Endothelial cell of umbilical vein (primary cell): ENCODE measurements at regions not wholly inside any gene's neighbourhood (a gene's known extent, or its start where the extent isn't known, plus 50 kb on each side); places are given as distances from the start of the nearest gene placed in this dataset.

ENCODE experiments used
- BruUV-seq: library from RNA; stranded (reverse); fragments of 400-500 nt; replicated peaks from 2 replicates; lab custom pipeline; 2021; lab: Mats Ljungman, UMichigan
- CTCF ChIA-PET: fragments of 300-600, 350-600 bp; sonication (Branson Sonifier 250); formaldehyde crosslinking; loops from one replicate; lab custom pipeline; 2021; ENCODE audit warnings: antibody characterized with exemption, inconsistent platforms; lab: Charles Lee
- POLR2A ChIA-PET: fragments of 300-600, 350-600 bp; sonication (Branson Sonifier 250); formaldehyde crosslinking; loops from one replicate; lab custom pipeline; 2021; ENCODE audit warnings: antibody characterized with exemption, inconsistent platforms; lab: Charles Lee
- DNase-seq: peaks from one replicate; pipeline ENCODE4 v3.0.0-alpha.2; 2011; ENCODE audit warnings: low read depth, low spot score
- FAIRE-seq: peaks from 2 replicates; lab custom pipeline; 2011; peaks lifted over from hg19 to GRCh38; lab: Jason Lieb, UNC
- H2AFZ ChIP-seq: 2 replicates; pipeline ENCODE4 v1.6.0; 2012; ENCODE audit warnings: low read depth, low read length, control low read depth, inconsistent platforms
- H3K27ac ChIP-seq: 2 replicates; pipeline ENCODE4 v1.5.1; 2011; ENCODE audit warnings: low read depth, mild to moderate bottlenecking, control low read depth, low read length, moderate library complexity; ENCODE audit not compliant: insufficient read depth
- H3K27me3 ChIP-seq, 2 experiments: 2 replicates each; pipeline versions ENCODE4 v1.6.0 to v1.6.1; 2011; ENCODE audit warnings: low read length in 2 of 2, mixed read lengths in 1 of 2; ENCODE audit not compliant: control insufficient read depth in 2 of 2, insufficient read depth in 2 of 2
- H3K36me3 ChIP-seq, 2 experiments: 2 replicates in 1 of 2; 3 replicates in 1 of 2; pipeline ENCODE4 v1.5.1; 2011; ENCODE audit warnings: low read length in 2 of 2, mild to moderate bottlenecking in 1 of 2, moderate library complexity in 1 of 2; ENCODE audit not compliant: control insufficient read depth in 2 of 2, insufficient read depth in 2 of 2; ENCODE audit errors: extremely low read depth in 1 of 2
- H3K4me1 ChIP-seq: 3 replicates; pipeline ENCODE4 v1.5.1; 2011; ENCODE audit warnings: mild to moderate bottlenecking, low read length; ENCODE audit not compliant: control insufficient read depth, insufficient read depth; ENCODE audit errors: extremely low read depth
- H3K4me2 ChIP-seq: 2 replicates; pipeline ENCODE4 v1.6.1; 2011; ENCODE audit warnings: low read length, control low read depth, mixed read lengths; ENCODE audit not compliant: insufficient read depth
- H3K4me3 ChIP-seq, 3 experiments: fragments of 200-600 bp in 1 of 3; sonication (generic), shearing (Covaris generic) in 1 of 3; replicated peaks in 1 of 3; 2 replicates each; pipeline ENCODE4 v1.5.1; 2011 to 2016; ENCODE audit warnings: control low read depth in 3 of 3, low read length in 3 of 3, mild to moderate bottlenecking in 2 of 3, inconsistent platforms in 1 of 3, low read depth in 1 of 3, moderate library complexity in 1 of 3; ENCODE audit not compliant: insufficient read depth in 1 of 3
- H3K79me2 ChIP-seq: 2 replicates; pipeline ENCODE4 v1.6.0; 2012; ENCODE audit warnings: low read length, inconsistent platforms; ENCODE audit not compliant: control insufficient read depth, insufficient read depth
- H3K9ac ChIP-seq: replicated peaks from 2 replicates; pipeline ENCODE3; 2011; ENCODE audit warnings: low read length, control low read depth; ENCODE audit not compliant: insufficient read depth; ENCODE audit errors: extremely low read depth
- H3K9me1 ChIP-seq: replicated peaks from 3 replicates; pipeline ENCODE4 v1.6.0; 2011; ENCODE audit warnings: mild to moderate bottlenecking, low read length; ENCODE audit not compliant: control insufficient read depth, insufficient read depth; ENCODE audit errors: extremely low read depth
- H3K9me3 ChIP-seq: replicated peaks from 2 replicates; pipeline ENCODE4 v1.5.1; 2012; ENCODE audit warnings: low read length, inconsistent platforms; ENCODE audit not compliant: control insufficient read depth, insufficient read depth
- H4K20me1 ChIP-seq: replicated peaks from 2 replicates; pipeline ENCODE3; 2011; ENCODE audit warnings: mild to moderate bottlenecking, low read length; ENCODE audit not compliant: control insufficient read depth, insufficient read depth; ENCODE audit errors: extremely low read depth
- CTCF ChIP-seq, 2 donors: IDR thresholded peaks; 1 replicate in 1 of 2; 2 replicates in 1 of 2; pipeline ENCODE4 v1.5.1; 2011; ENCODE audit warnings: low read length in 2 of 2, mild to moderate bottlenecking in 2 of 2, moderate library complexity in 2 of 2, control low read depth in 1 of 2, inconsistent platforms in 1 of 2, low read depth in 1 of 2; ENCODE audit not compliant: insufficient read depth in 1 of 2; ENCODE audit errors: extremely low read depth in 1 of 2
- EZH2 ChIP-seq: IDR thresholded peaks from 2 replicates; pipeline ENCODE4 v1.6.1; 2012; ENCODE audit warnings: borderline replicate concordance, low read depth, mild to moderate bottlenecking, moderate library complexity, low read length, inconsistent platforms; ENCODE audit not compliant: severe bottlenecking
- FOS ChIP-seq: IDR thresholded peaks from 2 replicates; pipeline ENCODE4 v1.6.1; 2011; ENCODE audit warnings: mild to moderate bottlenecking, low read length, moderate library complexity, borderline replicate concordance; ENCODE audit not compliant: insufficient read depth
- GATA2 ChIP-seq: IDR thresholded peaks from 2 replicates; pipeline ENCODE4 v1.7.0; 2011; ENCODE audit warnings: low read depth, mild to moderate bottlenecking, moderate library complexity, mixed read lengths, low read length; ENCODE audit not compliant: insufficient read length, insufficient read depth
- JUN ChIP-seq: IDR thresholded peaks from 2 replicates; pipeline ENCODE4 v1.6.1; 2011; ENCODE audit warnings: borderline replicate concordance, low read depth; ENCODE audit not compliant: insufficient read length, insufficient read depth
- MAX ChIP-seq: IDR thresholded peaks from 2 replicates; pipeline ENCODE4 v1.6.1; 2011; ENCODE audit not compliant: insufficient read depth, insufficient read length
- MYC ChIP-seq: IDR thresholded peaks from one replicate; pipeline ENCODE4 v1.6.1; 2011; ENCODE audit warnings: mild to moderate bottlenecking, low read depth, low read length
- POLR2A ChIP-seq: IDR thresholded peaks from 2 replicates; pipeline ENCODE4 v1.6.1; 2012; ENCODE audit warnings: low read depth, mild to moderate bottlenecking, control low read depth, low read length
- POLR2AphosphoS5 ChIP-seq: IDR thresholded peaks from 2 replicates; pipeline ENCODE4 v1.6.1; 2012; ENCODE audit warnings: low read depth, mild to moderate bottlenecking, control low read depth, low read length, moderate library complexity; ENCODE audit not compliant: insufficient read depth
- dilution Hi-C: fragments of 300-500 bp; cut with MboI; formaldehyde crosslinking; loops from one replicate; pipeline ENCODE4 v1.15.0; 2019; ENCODE audit warnings: low sequenced_read_pairs; ENCODE audit not compliant: extremely low pct_ligation_motif_present
- intact Hi-C: fragments of 100-400 bp; cut with micrococcal nuclease; formaldehyde crosslinking; loops from one replicate; pipeline ENCODE4 v1.10.0; 2022

- FAIRE-seq: no peak
- intact Hi-C loops: no loop called here
These were observed 61.0 kb downstream of the OTOL1 start for GRCh38 chr3:161557445-161558150.

More at GRCh38 chr3:161557445-161558150, 61.0 kb downstream of the OTOL1 start:
- Histone ChIP-seq H3K27ac (no peak overlapping the region), H3K9me3 (no peaks in the 10 kb centered on the region), H3K79me2 (no peaks in the 10 kb centered on the region), H4K20me1 (no peaks in the 10 kb centered on the region), H2AFZ (no peak overlapping the region), H3K4me2 (no peak overlapping the region), H3K27me3 (no peaks in the 10 kb centered on the region), H3K9me1 (no peaks in the 10 kb centered on the region), H3K4me1 (no peaks in the 10 kb centered on the region), H3K4me3 (no peak overlapping the region), H3K9ac (no peak overlapping the region), H3K36me3 (no peaks in the 10 kb centered on the region)
- no TSS peak for BruUV-seq
- TF ChIP-seq MAX: no peak
- no peak for TF ChIP-seq CTCF (IDR thresholded peaks at IDR 0.05; ENCODE audit: extremely low read depth in 1 of 2, insufficient read depth in 1 of 2, low read depth in 1 of 2, low read length in 2 of 2)
- TF ChIP-seq MYC: no peak
- no peak for TF ChIP-seq EZH2
- no peak for TF ChIP-seq FOS
- no peak for TF ChIP-seq POLR2A
- TF ChIP-seq POLR2AphosphoS5: no peak
- no peak for TF ChIP-seq JUN
- no peak for TF ChIP-seq GATA2
- no peak for DNase-seq
- ChIA-PET CTCF (no interaction called here), POLR2A (no interaction called here)
- dilution Hi-C loops: no loop called here
